NCI-H2107 treated with DMSO at 0.1 percent for 48 hours (cell line): ENCODE measurements at regions not wholly inside any gene's neighbourhood (a gene's known extent, or its start where the extent isn't known, plus 50 kb on each side); places are given as distances from the start of the nearest gene placed in this dataset.

Experiments used
- DNase-seq: peaks from one replicate; lab custom pipeline; 2025; ENCODE audit not compliant: unreplicated experiment; lab: John Stamatoyannopoulos, UW

- DNase-seq: no peak
Measured at GRCh38 chr1:86296305-86297205, 99.6 kb downstream of the ODF2L start.

- DNase-seq: no peak
Measured at GRCh38 chr1:86289746-86290145, 106.4 kb downstream of the ODF2L start.

- no peak for DNase-seq
Measured at GRCh38 chr1:86289161-86289560, 107.0 kb downstream of the ODF2L start.

- DNase-seq: no peak
Measured at GRCh38 chr1:86288586-86289147, 107.5 kb downstream of the ODF2L start.

- no peak for DNase-seq
Measured at GRCh38 chr1:86285796-86286195, 110.3 kb downstream of the ODF2L start.

- no peak for DNase-seq
Measured at GRCh38 chr1:86282611-86283010, 113.5 kb downstream of the ODF2L start.

- peak; percentile 35 for DNase-seq
Measured at GRCh38 chr1:86277936-86278335, 118.2 kb downstream of the ODF2L start.

GRCh38 chr1:86273066-86273465, 116.5 kb upstream of the COL24A1 start:
- DNase-seq: no peak

GRCh38 chr1:86272083-86272482, 115.5 kb upstream of the COL24A1 start:
- DNase-seq: no peak

- DNase-seq: no peak
Measured at GRCh38 chr1:86271046-86271445, 114.5 kb upstream of the COL24A1 start.

GRCh38 chr1:86263101-86263500, 106.5 kb upstream of the COL24A1 start:
- no peak for DNase-seq

- no peak for DNase-seq
Measured at GRCh38 chr1:86260476-86260875, 103.9 kb upstream of the COL24A1 start.

GRCh38 chr1:86259390-86259789, 102.8 kb upstream of the COL24A1 start:
- DNase-seq: no peak

- no peak for DNase-seq
Measured at GRCh38 chr1:86258101-86258500, 101.5 kb upstream of the COL24A1 start.

GRCh38 chr1:86247597-86248279, 91.2 kb upstream of the COL24A1 start:
- DNase-seq: no peak

GRCh38 chr1:86245566-86246190, 89.1 kb upstream of the COL24A1 start:
- no peak for DNase-seq

- DNase-seq: no peak
Measured at GRCh38 chr1:86239894-86240293, 83.3 kb upstream of the COL24A1 start.

GRCh38 chr1:86239490-86239889, 82.9 kb upstream of the COL24A1 start:
- no peak for DNase-seq

- DNase-seq: no peak
Measured at GRCh38 chr1:86238226-86238625, 81.7 kb upstream of the COL24A1 start.

- DNase-seq: no peak
Measured at GRCh38 chr1:86235852-86236251, 79.3 kb upstream of the COL24A1 start.

GRCh38 chr1:86233403-86233802, 76.8 kb upstream of the COL24A1 start:
- no peak for DNase-seq

- DNase-seq: no peak
Measured at GRCh38 chr1:86231076-86231475, 74.5 kb upstream of the COL24A1 start.
